ENCODE measurements at regions not wholly inside any gene's neighbourhood (a gene's known extent, or its start where the extent isn't known, plus 50 kb on each side); places are given as distances from the start of the nearest gene placed in this dataset.
"Not testable (repeated sequence)": the region's sequence is repeated elsewhere in the genome, so short reads cannot be mapped to it uniquely, and the experiment has no call there.

DNA sequence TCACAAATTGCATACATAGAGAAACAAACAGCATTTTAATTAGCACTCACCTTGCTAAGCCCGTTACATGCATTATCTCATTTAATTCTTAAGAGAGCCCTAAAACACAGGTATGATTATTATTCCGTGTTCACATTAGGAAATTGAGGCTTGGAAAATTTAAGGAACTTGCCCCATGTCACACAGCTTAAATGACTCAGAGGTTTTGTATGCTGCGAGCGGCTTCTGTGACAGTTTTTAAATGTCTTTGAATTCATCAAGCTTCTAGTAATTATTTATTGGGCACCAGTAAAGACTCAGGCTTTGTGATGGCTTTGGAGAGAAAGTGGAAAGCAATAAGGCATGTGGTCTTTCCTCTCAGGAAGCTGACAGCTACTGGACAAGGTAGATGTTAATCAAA, 166.7 kb upstream of the THBS1 start:
- DNase-seq, result no peak

GRCh38 chr15:39415634-39416033, 165.2 kb upstream of the THBS1 start:
- DNase-seq, result no peak

DNA sequence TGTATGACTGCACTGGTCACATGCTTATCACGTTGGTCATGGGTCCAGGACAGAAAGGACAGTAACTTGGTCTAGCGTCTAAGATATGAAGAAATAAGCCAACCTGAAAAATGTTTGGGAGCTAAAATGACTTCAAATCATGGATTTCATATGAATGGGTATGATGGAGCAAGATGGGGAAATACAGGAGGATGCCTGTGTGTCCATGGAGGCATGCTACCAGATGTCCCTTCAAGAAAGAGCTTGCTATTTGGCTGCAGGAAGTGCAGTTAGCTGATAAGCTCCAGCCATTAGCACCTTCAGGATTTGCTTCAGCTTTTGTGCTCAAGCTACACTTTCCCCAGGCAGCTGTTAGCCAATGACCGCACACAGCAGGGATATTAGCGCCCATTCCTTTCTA, 164.6 kb upstream of the THBS1 start:
- no peak for DNase-seq

- no peak for DNase-seq
These were observed 163.3 kb upstream of the THBS1 start for GRCh38 chr15:39417366-39418134.

DNA sequence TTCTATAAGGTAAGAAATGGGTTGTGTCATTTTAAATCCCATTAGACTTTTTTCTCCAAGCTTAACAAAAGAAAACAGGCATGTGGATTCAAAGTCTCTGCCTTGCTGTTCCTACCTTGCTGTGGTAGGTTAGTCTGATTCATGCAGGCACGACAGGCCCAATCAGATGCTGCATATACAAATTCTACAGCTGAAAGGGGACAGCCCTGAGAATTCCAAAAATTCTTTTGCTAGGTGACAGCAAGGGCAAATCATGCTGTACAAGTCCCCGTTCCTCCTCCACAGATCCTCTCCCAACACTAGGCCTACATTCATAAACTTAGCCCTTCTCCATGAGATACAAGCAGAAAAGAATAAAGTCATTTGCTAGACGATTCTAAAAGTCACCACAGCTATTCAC, 161.2 kb upstream of the THBS1 start:
- DNase-seq, result no peak

DNA sequence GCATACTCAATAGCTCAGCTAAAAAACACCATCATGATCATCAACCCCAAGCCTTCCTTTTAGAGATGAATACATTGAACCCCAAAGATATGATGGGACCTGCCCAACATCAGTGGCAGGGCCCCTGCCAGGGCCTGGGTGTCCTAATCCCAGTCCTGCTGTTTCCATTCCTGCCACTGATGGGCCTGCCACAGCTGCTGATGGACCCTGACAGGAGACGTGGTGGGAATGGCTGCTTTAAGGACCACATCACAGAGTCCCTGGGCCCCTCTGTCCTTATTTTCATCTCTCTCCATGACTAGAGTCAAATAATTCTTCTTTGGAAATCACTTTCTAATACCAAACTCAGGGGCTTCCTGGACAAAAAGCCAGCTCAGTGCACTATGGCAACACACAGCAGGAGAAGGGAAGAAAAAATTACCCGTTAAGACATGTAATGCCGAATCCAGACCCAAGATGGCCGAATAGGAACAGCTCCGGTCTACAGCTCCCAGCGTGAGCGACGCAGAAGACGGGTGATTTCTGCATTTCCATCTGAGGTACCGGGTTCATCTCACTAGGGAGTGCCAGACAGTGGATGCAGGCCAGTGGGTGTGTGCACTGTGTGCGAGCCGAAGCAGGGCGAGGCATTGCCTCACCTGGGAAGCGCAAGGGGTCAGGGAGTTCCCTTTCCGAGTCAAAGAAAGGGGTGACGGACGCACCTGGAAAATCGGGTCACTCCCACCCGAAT, 160.6 kb upstream of the THBS1 start:
- not testable (repeated sequence) for DNase-seq

DNA sequence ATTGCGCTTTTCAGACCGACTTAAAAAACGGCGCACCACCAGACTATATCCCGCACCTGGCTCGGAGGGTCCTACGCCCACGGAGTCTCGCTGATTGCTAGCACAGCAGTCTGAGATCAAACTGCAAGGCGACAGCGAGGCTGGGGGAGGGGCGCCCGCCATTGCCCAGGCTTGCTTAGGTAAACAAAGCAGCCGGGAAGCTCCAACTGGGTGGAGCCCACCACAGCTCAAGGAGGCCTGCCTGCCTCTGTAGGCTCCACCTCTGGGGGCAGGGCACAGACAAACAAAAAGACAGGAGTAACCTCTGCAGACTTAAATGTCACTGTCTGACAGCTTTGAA, 160.1 kb upstream of the THBS1 start:
- DNase-seq, result not testable (repeated sequence)

DNA sequence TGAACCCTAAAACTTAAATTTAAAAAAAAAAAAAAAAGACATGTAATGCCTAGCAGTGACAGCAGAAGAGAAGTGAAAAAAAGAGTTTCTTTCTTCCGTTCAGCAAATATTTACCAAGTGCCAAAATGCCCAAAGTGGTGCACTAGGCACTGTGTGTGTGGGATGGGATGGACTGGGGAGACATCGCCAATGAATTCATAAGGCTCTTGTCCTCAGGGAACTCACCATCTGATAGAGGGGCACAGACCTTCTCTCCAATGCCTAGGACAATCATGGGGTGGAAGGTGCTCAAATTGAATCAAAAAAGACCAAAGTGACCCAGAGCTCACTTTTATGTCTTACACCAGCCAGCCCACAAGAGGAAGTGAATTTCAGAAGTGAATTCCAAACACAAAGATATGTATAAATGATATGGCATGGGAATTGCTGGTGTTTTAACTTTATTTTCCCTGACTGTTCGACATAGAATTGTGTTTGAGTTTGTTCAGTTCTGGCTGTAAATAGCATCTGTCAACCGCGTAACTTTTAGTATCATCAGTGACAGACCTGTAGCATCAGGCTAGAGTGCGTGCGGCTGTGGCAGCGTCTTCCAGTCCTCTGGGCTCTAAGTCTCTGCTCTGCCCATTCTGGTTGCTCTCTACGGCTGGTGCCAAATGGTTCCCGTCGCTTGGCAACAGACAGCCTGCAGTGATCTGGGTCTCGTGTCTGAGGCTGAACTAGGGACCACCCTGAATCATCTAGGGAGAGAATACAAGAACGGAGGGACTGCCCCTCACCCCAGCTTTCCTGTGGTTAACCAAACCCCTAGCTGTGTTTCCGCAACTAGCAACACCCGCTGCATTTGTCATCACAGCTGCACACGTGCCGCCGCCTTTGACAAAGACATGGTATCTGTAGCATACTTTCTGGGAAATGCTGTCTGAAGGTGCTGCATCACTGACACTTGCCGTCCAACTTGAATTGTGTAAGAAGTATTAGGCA, 154.0 kb upstream of the THBS1 start:
- DNase-seq, result peak; percentile 47

DNA sequence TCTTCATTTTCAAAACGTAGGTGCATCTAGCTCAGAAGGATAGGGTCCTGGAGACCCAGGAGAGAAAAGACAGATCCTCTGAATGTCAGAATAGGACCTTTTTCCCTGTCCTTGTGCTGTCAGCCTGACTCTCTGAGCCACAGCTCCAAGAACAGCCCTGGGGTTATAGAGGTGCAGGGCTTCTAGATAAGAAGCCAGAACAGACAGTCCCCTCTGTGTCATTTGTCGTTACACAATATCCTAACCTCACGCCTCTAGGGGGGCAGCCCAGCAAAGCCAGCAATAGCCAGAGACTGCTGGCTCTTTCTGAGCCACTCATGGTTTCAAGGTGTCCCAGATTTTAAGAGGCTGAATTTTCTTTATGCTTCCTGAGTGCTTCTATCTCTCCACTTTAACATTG, 153.2 kb upstream of the THBS1 start:
- DNase-seq, result no peak

- DNase-seq, result no peak
These were observed 151.0 kb upstream of the THBS1 start for GRCh38 chr15:39429898-39430357.

GRCh38 chr15:39430389-39430788, 150.5 kb upstream of the THBS1 start:
- no peak for DNase-seq

DNA sequence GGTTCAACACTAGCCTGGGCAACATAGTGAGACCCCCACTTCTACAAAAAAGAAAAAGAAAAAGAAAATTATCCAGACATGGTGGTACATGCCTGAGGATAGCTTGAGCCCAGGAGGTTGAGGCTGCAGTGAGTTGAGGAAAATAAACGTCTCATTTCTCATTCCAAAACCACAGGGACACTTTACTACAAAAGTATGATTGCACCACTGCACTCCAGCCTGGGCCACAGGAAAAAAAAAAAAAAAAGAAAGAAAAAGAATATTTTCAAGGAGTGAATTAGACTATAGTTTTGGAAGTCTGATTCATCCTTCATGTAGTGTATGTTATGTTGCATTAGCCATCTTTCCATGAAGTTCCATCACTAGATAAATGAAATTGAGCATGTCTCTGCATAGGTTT, 149.5 kb upstream of the THBS1 start:
- no peak for DNase-seq

DNA sequence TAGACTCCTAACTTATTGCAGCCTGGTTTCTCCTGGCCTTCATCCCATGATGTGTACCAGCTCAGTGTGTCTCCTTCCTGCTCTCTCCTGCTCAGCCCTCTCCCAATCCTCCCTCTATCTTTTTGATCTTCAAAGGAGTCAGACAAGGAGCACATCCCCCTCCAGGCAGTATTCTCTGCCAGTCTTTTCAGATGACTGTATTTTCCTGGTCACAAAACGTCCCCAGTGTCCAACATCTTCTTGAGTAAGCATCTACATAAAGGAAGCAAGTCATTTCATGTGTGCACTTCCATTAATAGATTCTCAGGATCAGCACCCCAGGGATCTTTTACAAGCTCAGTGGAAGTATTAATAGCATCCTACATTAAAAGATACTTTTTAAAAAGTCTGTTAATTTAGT, 148.9 kb upstream of the THBS1 start:
- no peak for DNase-seq

DNA sequence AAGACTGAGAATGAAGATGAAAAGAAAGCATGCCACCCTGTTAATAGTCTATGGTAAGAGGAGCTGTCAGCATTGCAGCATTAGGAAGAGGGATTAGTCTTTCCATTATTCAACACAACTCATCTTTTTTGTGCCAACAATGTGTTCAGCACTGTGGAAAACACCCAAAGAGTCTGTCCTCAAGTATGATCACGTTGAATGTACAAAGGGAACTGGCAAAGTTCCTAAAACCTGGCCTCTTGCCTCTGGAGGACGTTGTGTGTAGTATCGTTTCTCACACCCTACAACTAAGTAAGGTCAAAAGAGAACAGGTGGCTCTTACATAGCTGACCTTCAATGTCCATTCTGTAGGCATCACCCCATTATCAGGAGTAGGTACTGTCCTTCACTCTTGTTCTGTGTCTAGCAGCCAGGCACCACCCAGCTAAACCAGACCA, 147.9 kb upstream of the THBS1 start:
- DNase-seq, result no peak

DNA sequence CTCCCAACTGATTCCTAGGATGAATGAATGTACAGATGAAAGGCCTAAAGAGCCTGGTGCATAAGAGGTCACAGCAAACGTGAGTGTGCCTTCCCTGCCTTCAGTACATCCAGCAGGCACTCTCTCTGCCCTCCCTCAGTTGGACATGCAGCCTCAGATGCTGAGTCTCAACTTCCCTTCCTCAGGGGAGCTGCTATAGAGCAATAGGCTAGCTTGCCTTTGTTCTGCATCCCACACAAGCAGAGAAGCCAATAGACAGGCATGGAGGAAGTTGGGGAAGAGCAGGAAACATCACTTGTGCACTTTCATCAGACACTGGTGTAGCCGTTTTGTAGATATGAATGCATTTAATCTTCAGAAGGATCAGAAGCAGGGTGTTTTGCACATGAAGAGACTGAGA, 147.5 kb upstream of the THBS1 start:
- no peak for DNase-seq

GRCh38 chr15:39434163-39434562, 146.7 kb upstream of the THBS1 start:
- DNase-seq, result no peak

DNA sequence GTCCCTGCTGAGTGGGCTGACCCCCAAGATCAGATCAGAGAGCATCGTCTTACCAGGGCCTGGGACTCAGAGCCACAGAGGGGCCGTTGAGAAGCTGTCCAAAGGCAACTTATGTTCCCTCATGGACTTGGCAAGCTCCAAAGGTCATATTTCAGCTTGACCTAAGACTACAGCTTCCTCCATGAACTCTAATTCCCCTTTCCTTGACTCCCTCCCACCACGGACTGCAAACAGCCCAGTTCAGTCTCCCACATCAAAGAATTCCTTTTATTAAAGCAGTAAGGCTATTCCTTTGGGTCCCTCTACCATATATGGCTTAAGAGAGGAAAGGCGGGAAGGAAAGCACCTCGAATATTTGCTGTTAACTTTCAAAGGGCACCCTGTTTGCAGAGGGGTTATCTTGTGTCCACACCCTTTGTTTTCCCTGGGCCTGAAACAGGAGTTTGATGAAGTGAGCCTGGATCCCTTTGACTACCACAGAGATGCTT, 146.1 kb upstream of the THBS1 start:
- no peak for DNase-seq

DNA sequence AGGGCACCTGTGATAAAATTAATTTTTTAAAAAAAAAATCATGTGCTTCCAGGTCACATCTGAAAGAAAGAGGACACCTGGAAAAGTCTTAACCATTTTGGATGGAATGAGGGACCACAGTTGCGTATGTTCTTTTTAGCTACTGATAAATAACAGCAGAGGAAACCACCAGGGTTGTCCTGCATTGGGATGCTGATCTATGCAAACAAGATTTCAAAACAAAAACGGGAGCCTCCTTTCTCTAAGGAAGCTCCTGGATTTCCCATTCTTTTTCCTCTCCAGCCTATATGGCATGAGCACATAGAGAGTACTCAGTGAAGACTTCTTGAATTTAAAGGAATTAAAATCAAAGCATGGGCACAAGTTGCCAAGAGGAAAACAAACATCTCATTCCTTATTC, 145.6 kb upstream of the THBS1 start:
- DNase-seq, result no peak

- no peak for DNase-seq
These were observed 142.6 kb upstream of the THBS1 start for GRCh38 chr15:39438260-39438659.

DNA sequence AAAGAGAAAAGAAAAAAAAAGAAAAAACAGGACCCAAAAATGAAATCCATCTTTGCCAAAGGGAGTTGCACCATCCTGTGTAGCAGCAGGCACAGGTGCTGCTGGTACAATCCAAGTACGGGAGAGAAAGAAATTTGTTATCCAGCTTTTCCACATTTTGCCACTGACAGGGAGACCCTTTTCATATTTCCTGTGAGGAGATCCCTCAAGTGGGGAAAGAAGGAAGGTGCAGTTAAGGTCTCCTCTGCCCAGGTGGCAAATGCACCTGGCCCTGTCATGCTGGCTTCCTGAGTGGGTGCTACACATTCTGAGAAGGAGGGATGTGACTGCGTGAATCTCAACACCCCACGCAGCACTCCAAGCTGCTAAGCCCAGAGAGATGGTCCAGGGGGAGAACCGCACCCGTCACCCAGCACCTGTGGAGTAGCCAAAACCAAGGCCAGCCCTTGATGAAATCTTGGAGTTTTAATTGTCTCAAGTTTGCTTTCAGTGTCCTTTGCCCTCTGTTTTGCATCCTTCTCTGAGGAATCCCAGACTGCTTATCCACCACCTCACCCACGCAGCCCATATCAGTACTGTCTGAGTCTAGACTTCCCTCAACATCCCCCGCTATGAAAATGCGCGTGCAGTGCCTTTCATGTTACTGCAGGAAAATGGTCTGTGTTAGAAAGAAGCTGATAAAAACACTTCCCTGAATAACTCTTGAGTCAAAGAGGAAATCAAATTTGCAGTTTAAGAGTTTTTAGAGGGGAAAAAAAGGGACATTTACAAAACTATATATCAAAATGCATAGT, 141.9 kb upstream of the THBS1 start:
- DNase-seq, result no peak

DNA sequence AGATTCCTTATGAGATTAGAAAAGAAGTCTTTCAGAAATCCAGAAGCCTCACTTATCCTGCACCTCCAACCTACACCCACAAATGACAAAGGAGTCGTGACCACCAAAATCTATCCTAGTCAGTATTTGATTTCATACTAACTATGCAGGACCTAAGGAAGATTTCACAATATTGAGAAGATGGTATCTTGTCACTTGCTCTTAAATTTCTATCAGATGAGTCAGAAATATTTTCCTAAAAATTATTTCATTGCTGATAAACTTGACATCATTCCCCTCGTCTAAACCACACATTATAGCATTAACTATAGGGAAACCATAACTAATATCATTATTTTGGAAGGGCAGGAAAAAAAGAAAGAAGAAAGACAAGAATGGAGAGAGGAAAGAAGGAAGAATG, 138.0 kb upstream of the THBS1 start:
- DNase-seq, result no peak

DNA sequence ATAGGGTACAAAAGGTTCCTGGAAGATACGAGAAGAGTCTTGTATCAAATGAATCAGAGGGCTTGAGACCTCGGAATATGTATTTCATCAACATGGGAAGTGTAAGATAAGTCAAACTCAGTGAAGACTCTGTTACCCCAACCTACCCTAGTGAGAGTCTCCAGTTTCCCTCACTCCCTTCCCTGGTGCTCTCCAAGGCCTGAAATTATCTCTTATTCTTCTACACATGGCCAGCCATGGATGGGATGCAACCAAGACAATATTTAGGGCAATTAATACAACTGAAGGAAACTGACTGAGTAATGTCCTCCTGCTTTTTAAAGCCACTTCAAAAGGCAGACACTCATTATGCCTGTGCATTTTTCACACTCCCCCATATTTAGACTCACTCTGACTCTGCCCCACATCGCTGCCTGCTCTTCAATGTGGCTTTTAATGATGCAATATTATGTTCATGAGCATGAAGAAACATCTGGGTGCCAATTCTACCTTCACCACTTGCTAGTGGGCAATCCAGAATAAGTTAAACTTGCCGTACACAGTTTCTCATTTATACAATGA, 137.1 kb upstream of the THBS1 start:
- no peak for DNase-seq
